AG04450 (cell line): ENCODE measurements at regions not wholly inside any gene's neighbourhood (a gene's known extent, or its start where the extent isn't known, plus 50 kb on each side); places are given as distances from the start of the nearest gene placed in this dataset.
"Not testable (repeated sequence)": the region's sequence is repeated elsewhere in the genome, so short reads cannot be mapped to it uniquely, and the experiment has no call there.

Experiments
- CTCF ChIA-PET: fragments of 300-600, 350-600 bp; formaldehyde crosslinking; extraction: SDS; loops from one replicate; lab custom pipeline; 2022; ENCODE audit warnings: antibody characterized with exemption, inconsistent platforms; lab: Charles Lee
- POLR2A ChIA-PET: fragments of 350-600 bp; formaldehyde crosslinking; extraction: SDS; loops from one replicate; lab custom pipeline; 2021; ENCODE audit warnings: antibody characterized with exemption, inconsistent platforms; lab: Yijun Ruan, JAX
- DNase-seq: peaks from one replicate; pipeline ENCODE4 v3.0.0-alpha.2; 2011; ENCODE audit warnings: low read depth, low spot score
- H3K27ac ChIP-seq: one replicate; pipeline ENCODE4 v1.5.1; 2012; ENCODE audit warnings: low read depth, low read length, control low read depth
- H3K27me3 ChIP-seq: one replicate; pipeline ENCODE4 v1.6.0; 2012; ENCODE audit warnings: low read length; ENCODE audit not compliant: control insufficient read depth, insufficient read depth
- H3K4me3 ChIP-seq: 2 replicates; pipeline ENCODE4 v1.5.1; 2011; ENCODE audit warnings: mild to moderate bottlenecking, low read depth, low read length, control low read depth
- H3K9me3 ChIP-seq: 2 replicates; pipeline ENCODE4 v1.5.1; 2012; ENCODE audit warnings: low read length; ENCODE audit not compliant: control insufficient read depth, insufficient read depth
- TF ChIP-seq, protein P1 (sequence below): IDR thresholded peaks from 2 replicates; pipeline ENCODE4 v1.5.1; 2011; ENCODE audit warnings: low read depth, low read length, control low read depth, inconsistent platforms

DNA sequence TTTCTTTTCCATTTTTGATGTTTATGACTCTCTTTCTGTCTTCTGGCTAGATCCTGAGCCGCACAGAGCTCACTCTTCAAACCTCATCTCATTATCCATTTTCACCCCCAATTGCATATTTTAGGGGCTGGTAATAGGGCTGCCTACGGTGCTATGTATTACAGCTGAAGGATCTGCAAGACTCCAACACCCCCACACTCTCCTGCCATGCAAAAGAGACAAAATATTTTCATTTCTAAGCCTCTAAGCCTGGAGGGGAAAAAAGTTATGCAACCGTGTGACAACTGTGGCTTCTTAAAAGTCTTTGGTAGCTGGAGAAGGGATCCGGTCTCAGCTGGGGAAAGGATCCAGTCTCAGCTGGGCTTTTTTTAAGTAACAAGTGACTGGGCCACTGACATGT lies 311.6 kb downstream of the NPHP4 start:
- TF ChIP-seq, protein P1, sequence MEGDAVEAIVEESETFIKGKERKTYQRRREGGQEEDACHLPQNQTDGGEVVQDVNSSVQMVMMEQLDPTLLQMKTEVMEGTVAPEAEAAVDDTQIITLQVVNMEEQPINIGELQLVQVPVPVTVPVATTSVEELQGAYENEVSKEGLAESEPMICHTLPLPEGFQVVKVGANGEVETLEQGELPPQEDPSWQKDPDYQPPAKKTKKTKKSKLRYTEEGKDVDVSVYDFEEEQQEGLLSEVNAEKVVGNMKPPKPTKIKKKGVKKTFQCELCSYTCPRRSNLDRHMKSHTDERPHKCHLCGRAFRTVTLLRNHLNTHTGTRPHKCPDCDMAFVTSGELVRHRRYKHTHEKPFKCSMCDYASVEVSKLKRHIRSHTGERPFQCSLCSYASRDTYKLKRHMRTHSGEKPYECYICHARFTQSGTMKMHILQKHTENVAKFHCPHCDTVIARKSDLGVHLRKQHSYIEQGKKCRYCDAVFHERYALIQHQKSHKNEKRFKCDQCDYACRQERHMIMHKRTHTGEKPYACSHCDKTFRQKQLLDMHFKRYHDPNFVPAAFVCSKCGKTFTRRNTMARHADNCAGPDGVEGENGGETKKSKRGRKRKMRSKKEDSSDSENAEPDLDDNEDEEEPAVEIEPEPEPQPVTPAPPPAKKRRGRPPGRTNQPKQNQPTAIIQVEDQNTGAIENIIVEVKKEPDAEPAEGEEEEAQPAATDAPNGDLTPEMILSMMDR, result no peak
- ChIA-PET POLR2A (no interaction called here), CTCF (no interaction called here)

GRCh38 chr1:5678759-5679158 lies 313.5 kb downstream of the NPHP4 start:
- Histone ChIP-seq H3K9me3 (peaks cover 52% of the 10 kb centered on the region), H3K27me3 (no peaks in the 10 kb centered on the region), H3K27ac (no peak overlapping the region), H3K4me3 (no peak overlapping the region)
- DNase-seq, result no peak
- ChIA-PET POLR2A (no interaction called here), CTCF (no interaction called here)
- TF ChIP-seq, protein P1, result no peak

More for the DNA sequence above, 311.6 kb downstream of the NPHP4 start:
- DNase-seq, result no peak
- Histone ChIP-seq H3K27me3 (no peaks in the 10 kb centered on the region), H3K27ac (no peak overlapping the region), H3K4me3 (no peak overlapping the region), H3K9me3 (peaks cover 67% of the 10 kb centered on the region)

DNA sequence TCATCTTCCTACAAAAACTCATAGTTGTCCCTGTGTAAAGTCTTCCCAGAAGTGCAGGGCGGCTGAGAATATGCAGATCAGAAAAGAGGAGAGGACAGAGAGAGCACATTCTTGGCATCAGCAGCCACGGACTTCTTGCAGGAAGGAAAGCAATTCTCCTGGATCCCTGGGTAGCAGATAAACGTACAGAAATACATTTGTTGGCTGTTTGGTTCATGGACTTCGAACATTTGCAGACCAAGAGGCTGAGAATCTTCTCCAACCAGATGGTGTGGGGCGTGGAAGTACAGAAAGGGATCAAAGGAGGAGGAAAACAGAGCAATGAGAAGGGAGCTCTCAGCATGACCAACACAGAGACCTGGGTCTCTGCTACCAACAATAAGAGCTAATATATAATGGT lies 319.9 kb downstream of the NPHP4 start:
- H3K27me3 ChIP-seq, POLR2A ChIA-PET, H3K27ac ChIP-seq, CTCF ChIA-PET, H3K4me3 ChIP-seq, DNase-seq: not testable (repeated sequence)
- peaks cover 50% of the 10 kb centered on the region for H3K9me3 ChIP-seq

GRCh38 chr1:5670590-5671350 lies 321.5 kb downstream of the NPHP4 start:
- ChIA-PET CTCF (no interaction called here), POLR2A (no interaction called here)
- Histone ChIP-seq H3K4me3 (no peak overlapping the region), H3K27ac (no peak overlapping the region), H3K27me3 (no peaks in the 10 kb centered on the region), H3K9me3 (peaks cover 51% of the 10 kb centered on the region)
- no peak for DNase-seq
- TF ChIP-seq, protein P1, result no peak

- ChIA-PET CTCF (no interaction called here), POLR2A (no interaction called here)
- Histone ChIP-seq H3K27ac (no peak overlapping the region), H3K9me3 (peaks cover 74% of the 10 kb centered on the region), H3K4me3 (no peak overlapping the region), H3K27me3 (no peaks in the 10 kb centered on the region)
- no peak for DNase-seq
- TF ChIP-seq, protein P1, result no peak
These were observed 324.5 kb downstream of the NPHP4 start for GRCh38 chr1:5667513-5668325.
